ENCODE measurements at regions not wholly inside any gene's neighbourhood (a gene's known extent, or its start where the extent isn't known, plus 50 kb on each side); places are given as distances from the start of the nearest gene placed in this dataset.

DNA sequence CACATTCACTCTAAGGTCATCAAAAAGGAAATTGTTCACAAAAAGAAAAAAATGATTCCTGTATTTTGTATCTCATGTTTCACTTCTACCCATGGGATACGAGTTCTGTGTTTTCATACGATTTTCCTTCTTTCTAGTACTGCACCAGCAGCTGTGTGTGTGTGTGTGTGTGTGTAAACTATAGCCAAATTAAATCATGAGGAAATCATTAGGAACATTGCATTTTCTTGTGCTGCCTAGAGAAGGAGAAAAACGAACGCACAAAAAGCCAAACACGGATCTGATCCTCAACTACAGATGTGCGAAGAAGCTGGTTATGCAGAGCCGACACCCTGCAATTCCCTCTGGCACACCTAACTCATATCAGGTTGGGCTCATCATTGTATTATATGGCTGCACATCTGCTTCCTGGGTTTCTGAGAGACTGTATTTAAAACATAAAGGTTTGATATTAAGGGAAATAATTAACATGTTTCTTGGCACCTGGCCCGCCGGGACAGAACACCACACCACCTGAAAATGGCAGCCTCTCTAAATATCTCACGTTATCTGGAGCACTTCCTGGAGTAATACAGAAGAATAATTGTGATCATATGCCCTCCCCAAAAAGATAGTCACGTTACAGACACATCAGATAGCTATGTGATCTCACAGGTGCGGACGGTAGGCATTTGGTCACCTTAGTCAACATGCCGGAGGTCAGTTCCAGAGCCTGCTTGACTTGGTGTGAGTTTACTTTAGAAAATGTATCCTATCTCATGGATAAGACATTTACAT is 586.3 kb upstream of the SALL3 start:
- TF ChIP-seq POLR2AphosphoS5 (IDR thresholded peaks at IDR 0.05; ENCODE audit: low read depth, low read length) = no peak
- TF ChIP-seq SIN3A (IDR thresholded peaks at IDR 0.05; ENCODE audit: borderline replicate concordance, insufficient read depth, low read length) = no peak
